ENCODE measurements at regions not wholly inside any gene's neighbourhood (a gene's known extent, or its start where the extent isn't known, plus 50 kb on each side); places are given as distances from the start of the nearest gene placed in this dataset.

GRCh38 chr14:49975799-49976198, 82.9 kb downstream of the ARF6 start:
- TF ChIP-seq, protein P1, sequence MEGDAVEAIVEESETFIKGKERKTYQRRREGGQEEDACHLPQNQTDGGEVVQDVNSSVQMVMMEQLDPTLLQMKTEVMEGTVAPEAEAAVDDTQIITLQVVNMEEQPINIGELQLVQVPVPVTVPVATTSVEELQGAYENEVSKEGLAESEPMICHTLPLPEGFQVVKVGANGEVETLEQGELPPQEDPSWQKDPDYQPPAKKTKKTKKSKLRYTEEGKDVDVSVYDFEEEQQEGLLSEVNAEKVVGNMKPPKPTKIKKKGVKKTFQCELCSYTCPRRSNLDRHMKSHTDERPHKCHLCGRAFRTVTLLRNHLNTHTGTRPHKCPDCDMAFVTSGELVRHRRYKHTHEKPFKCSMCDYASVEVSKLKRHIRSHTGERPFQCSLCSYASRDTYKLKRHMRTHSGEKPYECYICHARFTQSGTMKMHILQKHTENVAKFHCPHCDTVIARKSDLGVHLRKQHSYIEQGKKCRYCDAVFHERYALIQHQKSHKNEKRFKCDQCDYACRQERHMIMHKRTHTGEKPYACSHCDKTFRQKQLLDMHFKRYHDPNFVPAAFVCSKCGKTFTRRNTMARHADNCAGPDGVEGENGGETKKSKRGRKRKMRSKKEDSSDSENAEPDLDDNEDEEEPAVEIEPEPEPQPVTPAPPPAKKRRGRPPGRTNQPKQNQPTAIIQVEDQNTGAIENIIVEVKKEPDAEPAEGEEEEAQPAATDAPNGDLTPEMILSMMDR (IDR thresholded peaks at IDR 0.05; ENCODE audit: poor library complexity), result no peak
- TF ChIP-seq EZH2 (IDR thresholded peaks at IDR 0.05; ENCODE audit: borderline replicate concordance), result no peak
- no peak for TF ChIP-seq EZH2phosphoT487 (IDR thresholded peaks at IDR 0.05; ENCODE audit: low read depth, severe bottlenecking, unreplicated experiment)
